ENCODE measurements at regions not wholly inside any gene's neighbourhood (a gene's known extent, or its start where the extent isn't known, plus 50 kb on each side); places are given as distances from the start of the nearest gene placed in this dataset.

DNA sequence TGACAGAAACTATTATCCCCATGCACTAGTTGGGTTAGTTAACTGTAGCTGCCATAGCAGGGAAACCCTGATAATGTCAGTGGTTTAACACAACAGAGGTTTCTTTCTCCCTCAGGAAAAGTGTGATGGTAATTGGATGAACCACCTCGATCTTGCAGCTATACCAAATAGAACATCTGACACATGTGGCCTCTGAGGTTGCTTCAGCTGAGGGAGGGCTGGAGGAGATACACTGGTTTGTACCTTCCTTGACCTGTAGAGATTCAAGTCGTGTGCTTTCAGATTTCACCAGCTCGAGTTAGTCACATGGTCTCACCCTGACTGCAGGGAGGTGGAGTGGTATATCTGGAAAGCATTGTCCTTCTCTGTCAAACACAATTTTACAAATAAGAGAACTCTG lies 147.2 kb upstream of the SFRP2 start:
- Histone ChIP-seq H3K27ac (no peak overlapping the region), H3K4me1 (no peaks in the 10 kb centered on the region), H3K36me3 (no peaks in the 10 kb centered on the region), H3K9me3 (no peaks in the 10 kb centered on the region), H3K27me3 (no peaks in the 10 kb centered on the region), H3K4me3 (no peak overlapping the region)
- WGBS, 2 donors, result 45 to 53% methylated on average over 3 of the region's 3 CpGs
- DNase-seq (no peak), FAIRE-seq (no peak), ATAC-seq (no peak)
- intact Hi-C loops (cut with DNase I), result no loop called here
- TF ChIP-seq, protein P1, sequence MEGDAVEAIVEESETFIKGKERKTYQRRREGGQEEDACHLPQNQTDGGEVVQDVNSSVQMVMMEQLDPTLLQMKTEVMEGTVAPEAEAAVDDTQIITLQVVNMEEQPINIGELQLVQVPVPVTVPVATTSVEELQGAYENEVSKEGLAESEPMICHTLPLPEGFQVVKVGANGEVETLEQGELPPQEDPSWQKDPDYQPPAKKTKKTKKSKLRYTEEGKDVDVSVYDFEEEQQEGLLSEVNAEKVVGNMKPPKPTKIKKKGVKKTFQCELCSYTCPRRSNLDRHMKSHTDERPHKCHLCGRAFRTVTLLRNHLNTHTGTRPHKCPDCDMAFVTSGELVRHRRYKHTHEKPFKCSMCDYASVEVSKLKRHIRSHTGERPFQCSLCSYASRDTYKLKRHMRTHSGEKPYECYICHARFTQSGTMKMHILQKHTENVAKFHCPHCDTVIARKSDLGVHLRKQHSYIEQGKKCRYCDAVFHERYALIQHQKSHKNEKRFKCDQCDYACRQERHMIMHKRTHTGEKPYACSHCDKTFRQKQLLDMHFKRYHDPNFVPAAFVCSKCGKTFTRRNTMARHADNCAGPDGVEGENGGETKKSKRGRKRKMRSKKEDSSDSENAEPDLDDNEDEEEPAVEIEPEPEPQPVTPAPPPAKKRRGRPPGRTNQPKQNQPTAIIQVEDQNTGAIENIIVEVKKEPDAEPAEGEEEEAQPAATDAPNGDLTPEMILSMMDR (IDR thresholded peaks at IDR 0.05), result no peak

GRCh38 chr4:153934688-153935017 lies 145.8 kb upstream of the SFRP2 start:
- Histone ChIP-seq H3K27ac (no peak overlapping the region), H3K27me3 (no peaks in the 10 kb centered on the region), H3K36me3 (no peaks in the 10 kb centered on the region), H3K4me3 (no peak overlapping the region), H3K4me1 (no peaks in the 10 kb centered on the region), H3K9me3 (no peaks in the 10 kb centered on the region)
- ATAC-seq (peak in 1 of 4 donors; percentile 56), DNase-seq (no peak), FAIRE-seq (no peak)
- intact Hi-C loops (cut with DNase I), result no loop called here
- TF ChIP-seq, protein P1 (IDR thresholded peaks at IDR 0.05), result no peak
- 65 to 76% methylated on average over 3 of the region's 3 CpGs for WGBS, 2 donors

DNA sequence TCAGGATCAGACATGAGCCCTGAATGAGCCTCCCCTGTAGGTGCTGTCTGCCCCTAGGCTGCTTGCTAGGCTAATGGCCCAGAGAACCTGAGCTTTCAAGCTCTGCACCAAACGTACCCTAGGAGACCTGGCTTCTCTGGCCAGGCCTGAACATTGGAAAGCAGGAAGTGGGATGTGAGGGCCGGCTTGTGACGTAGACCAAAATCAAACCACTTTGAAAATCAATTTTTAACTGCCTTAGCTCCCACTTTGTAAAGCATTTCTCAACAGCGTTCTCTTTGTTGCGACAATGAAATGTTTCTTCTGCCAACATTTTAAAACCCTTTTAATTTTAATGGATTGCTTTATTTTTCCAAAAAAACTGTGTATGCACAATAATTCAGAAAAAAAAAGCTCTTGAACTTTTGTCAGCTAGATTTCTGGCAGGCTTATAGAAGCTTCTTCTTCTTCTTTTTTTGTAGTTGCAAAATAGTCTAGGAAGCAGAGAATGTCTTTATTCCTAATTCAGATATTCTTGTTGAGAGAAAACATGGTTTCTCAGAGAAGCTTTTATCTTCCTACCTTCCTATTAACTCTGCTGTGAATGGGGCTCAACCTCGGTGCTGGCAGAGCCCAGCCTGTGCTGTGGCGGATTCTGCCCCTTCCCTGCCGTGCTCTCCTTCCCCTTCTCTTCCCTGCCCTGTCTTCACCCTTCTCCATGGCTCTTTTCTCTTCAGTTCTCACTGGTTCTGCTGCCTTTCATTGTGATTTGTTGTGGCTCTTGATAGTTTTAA lies 145.2 kb upstream of the SFRP2 start:
- H3K27me3 ChIP-seq, result no peaks in the 10 kb centered on the region
- ATAC-seq, result peak in 3 of 4 donors; percentile 22 to 40 (median 26)
- no peak for FAIRE-seq
- DNase-seq, result no peak
- no peaks in the 10 kb centered on the region for H3K4me1 ChIP-seq
- WGBS, 2 donors, result 55 to 58% methylated on average over 8 of the region's 8 CpGs
- H3K4me3 ChIP-seq, result no peak overlapping the region
- H3K9me3 ChIP-seq, result no peaks in the 10 kb centered on the region
- TF ChIP-seq, protein P1 (IDR thresholded peaks at IDR 0.05), result no peak
- no peak overlapping the region for H3K27ac ChIP-seq
- intact Hi-C loops (cut with DNase I), result no loop called here
- H3K36me3 ChIP-seq, result no peaks in the 10 kb centered on the region

DNA sequence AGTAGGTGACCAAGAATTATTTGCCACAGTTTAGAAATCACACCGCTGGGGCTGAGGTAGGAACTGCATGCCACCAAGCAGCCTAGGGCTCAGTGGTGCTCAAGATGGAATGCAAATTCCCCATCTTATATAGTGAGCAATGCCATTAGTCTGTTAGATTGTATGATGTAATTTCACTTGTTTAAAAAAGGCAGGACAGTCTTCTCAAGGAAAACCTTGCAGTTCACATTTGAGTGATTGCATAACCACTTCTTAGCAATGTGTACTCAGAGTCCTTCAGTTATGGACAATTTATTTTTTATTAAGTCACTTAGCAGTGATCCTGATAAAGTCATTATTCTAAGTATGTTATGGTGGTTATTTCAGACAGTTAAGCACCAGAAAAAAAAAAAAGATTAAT lies 142.9 kb upstream of the SFRP2 start:
- Histone ChIP-seq H3K27me3 (no peaks in the 10 kb centered on the region), H3K4me3 (no peak overlapping the region), H3K4me1 (no peaks in the 10 kb centered on the region), H3K9me3 (no peaks in the 10 kb centered on the region), H3K27ac (no peak overlapping the region), H3K36me3 (no peaks in the 10 kb centered on the region)
- ATAC-seq, result peak in 2 of 4 donors; percentile 31 to 49
- WGBS, 2 donors, result 68 to 77% methylated on average over 1 of the region's 1 CpG
- DNase-seq, result no peak
- TF ChIP-seq, protein P1 (IDR thresholded peaks at IDR 0.05), result no peak
- intact Hi-C loops (cut with DNase I), result no loop called here
- no peak for FAIRE-seq

- Histone ChIP-seq H3K27ac (no peak overlapping the region), H3K9me3 (no peaks in the 10 kb centered on the region), H3K4me3 (no peak overlapping the region), H3K27me3 (no peaks in the 10 kb centered on the region), H3K36me3 (no peaks in the 10 kb centered on the region), H3K4me1 (no peaks in the 10 kb centered on the region)
- DNase-seq (no peak), ATAC-seq (no peak), FAIRE-seq (no peak)
- intact Hi-C loops (cut with DNase I), result no loop called here
- TF ChIP-seq, protein P1 (IDR thresholded peaks at IDR 0.05), result no peak
- 69 to 78% methylated on average over 5 of the region's 5 CpGs for WGBS, 2 donors
Measured at GRCh38 chr4:153929675-153930074, 140.8 kb upstream of the SFRP2 start.
